H9 (cell line): ENCODE measurements at regions not wholly inside any gene's neighbourhood (a gene's known extent, or its start where the extent isn't known, plus 50 kb on each side); places are given as distances from the start of the nearest gene placed in this dataset.

Experiments used
- DNase-seq: peaks from one replicate; pipeline ENCODE4 v3.0.0-alpha.2; 2017
- H2AFZ ChIP-seq: one replicate; pipeline ENCODE4 v1.6.1; 2013; ENCODE audit warnings: mild to moderate bottlenecking, low read length, control low read depth, moderate library complexity
- H2AK5ac ChIP-seq: 2 replicates; pipeline ENCODE4 v1.6.1; 2013; ENCODE audit warnings: low read length, control low read depth, mixed read lengths; ENCODE audit not compliant: insufficient read length
- H2BK120ac ChIP-seq: one replicate; pipeline ENCODE4 v1.6.1; 2013; ENCODE audit warnings: low read depth, mild to moderate bottlenecking, low read length, control low read depth, inconsistent platforms; ENCODE audit not compliant: poor library complexity, severe bottlenecking
- H2BK12ac ChIP-seq: 2 replicates; pipeline ENCODE4 v1.6.1; 2013; ENCODE audit warnings: low read length, control low read depth, mixed read lengths, low read depth; ENCODE audit not compliant: insufficient read length
- H2BK15ac ChIP-seq: 2 replicates; pipeline ENCODE4 v1.6.1; 2013; ENCODE audit warnings: low read depth, low read length, control low read depth
- H2BK20ac ChIP-seq: one replicate; pipeline ENCODE4 v1.6.1; 2013; ENCODE audit warnings: low read depth, mild to moderate bottlenecking, low read length, control low read depth, inconsistent platforms; ENCODE audit not compliant: poor library complexity, severe bottlenecking
- H2BK5ac ChIP-seq: 2 replicates; pipeline ENCODE4 v1.6.1; 2013; ENCODE audit warnings: low read length, control low read depth, mixed read lengths; ENCODE audit not compliant: insufficient read length
- H3K14ac ChIP-seq: 2 replicates; pipeline ENCODE4 v1.6.1; 2013; ENCODE audit warnings: low read length, control low read depth; ENCODE audit not compliant: insufficient read depth
- H3K18ac ChIP-seq: 2 replicates; pipeline ENCODE4 v1.6.1; 2013; ENCODE audit warnings: low read depth, mild to moderate bottlenecking, mixed read lengths, low read length, control low read depth; ENCODE audit not compliant: insufficient read length
- H3K23ac ChIP-seq: 2 replicates; pipeline ENCODE4 v1.6.1; 2013; ENCODE audit warnings: low read length, control low read depth, mixed read lengths, low read depth; ENCODE audit not compliant: insufficient read length
- H3K23me2 ChIP-seq: 2 replicates; pipeline ENCODE4 v1.6.1; 2013; ENCODE audit warnings: low read depth, mild to moderate bottlenecking, mixed read lengths, low read length, control low read depth; ENCODE audit not compliant: insufficient read length, poor library complexity, severe bottlenecking
- H3K27ac ChIP-seq: 2 replicates; pipeline ENCODE4 v1.5.1; 2013; ENCODE audit warnings: low read length, control low read depth, mixed read lengths, low read depth; ENCODE audit not compliant: insufficient read length
- H3K27me3 ChIP-seq: 2 replicates; pipeline ENCODE4 v1.6.1; 2013; ENCODE audit warnings: low read length, control low read depth, inconsistent platforms; ENCODE audit not compliant: insufficient read depth
- H3K4ac ChIP-seq: 2 replicates; pipeline ENCODE4 v1.6.1; 2013; ENCODE audit warnings: low read depth, mild to moderate bottlenecking, control low read depth, inconsistent platforms, low read length, moderate library complexity
- H3K4me1 ChIP-seq: 2 replicates; pipeline ENCODE4 v1.6.1; 2013; ENCODE audit warnings: low read length, control low read depth, inconsistent platforms; ENCODE audit not compliant: insufficient read depth
- H3K4me2 ChIP-seq: 2 replicates; pipeline ENCODE4 v1.6.1; 2013; ENCODE audit warnings: low read length, control low read depth, mixed read lengths; ENCODE audit not compliant: insufficient read length, insufficient read depth
- H3K56ac ChIP-seq: 2 replicates; pipeline ENCODE4 v1.6.1; 2013; ENCODE audit warnings: low read depth, mild to moderate bottlenecking, mixed read lengths, low read length, control low read depth; ENCODE audit not compliant: insufficient read length
- H3K79me1 ChIP-seq: 2 replicates; pipeline ENCODE4 v1.6.1; 2013; ENCODE audit warnings: low read depth, mild to moderate bottlenecking, moderate library complexity, low read length, control low read depth, inconsistent platforms; ENCODE audit not compliant: insufficient read depth, poor library complexity, severe bottlenecking
- H3K79me2 ChIP-seq: 2 replicates; pipeline ENCODE4 v1.6.1; 2013; ENCODE audit warnings: low read length, control low read depth, inconsistent platforms; ENCODE audit not compliant: insufficient read depth
- H3K9ac ChIP-seq: 2 replicates; pipeline ENCODE4 v1.6.1; 2013; ENCODE audit warnings: low read length, control low read depth, mixed read lengths; ENCODE audit not compliant: insufficient read length; ENCODE audit errors: extremely low read depth
- H3K9me3 ChIP-seq: one replicate; pipeline ENCODE4 v1.6.1; 2013; ENCODE audit warnings: low read depth, low read length, inconsistent platforms; ENCODE audit not compliant: control insufficient read depth
- H3T11ph ChIP-seq: one replicate; pipeline ENCODE4 v1.6.1; 2013; ENCODE audit warnings: mild to moderate bottlenecking, low read length, control low read depth, inconsistent platforms
- H4K20me1 ChIP-seq: one replicate; pipeline ENCODE4 v1.6.1; 2013; ENCODE audit not compliant: control insufficient read depth, insufficient read length, insufficient read depth
- H4K5ac ChIP-seq: 2 replicates; pipeline ENCODE4 v1.6.1; 2013; ENCODE audit warnings: low read depth, mild to moderate bottlenecking, mixed read lengths, low read length, control low read depth; ENCODE audit not compliant: insufficient read length
- H4K8ac ChIP-seq: replicated peaks from 2 replicates; pipeline ENCODE4 v1.6.1; 2013; ENCODE audit warnings: low read length, control low read depth, mixed read lengths, low read depth; ENCODE audit not compliant: insufficient read length
- H4K91ac ChIP-seq: 2 replicates; pipeline ENCODE4 v1.6.1; 2013; ENCODE audit warnings: low read depth, mild to moderate bottlenecking, moderate library complexity, mixed read lengths, low read length, control low read depth; ENCODE audit not compliant: insufficient read length
- H3K27ac Mint-ChIP-seq, 3 experiments: 2 replicates in 2 of 3; 3 replicates in 1 of 3; pipeline ENCODE4 v1.8.0; 2020 to 2021; ENCODE audit warnings: mixed read lengths in 3 of 3, mild to moderate bottlenecking in 1 of 3, moderate library complexity in 1 of 3
- H3K27me3 Mint-ChIP-seq: 2 replicates; pipeline ENCODE4 v1.8.0; 2021; ENCODE audit warnings: low read depth, mild to moderate bottlenecking, moderate library complexity, mixed read lengths
- H3K36me3 Mint-ChIP-seq, 3 experiments: 2 replicates in 2 of 3; 3 replicates in 1 of 3; pipeline ENCODE4 v1.8.0; 2020 to 2021; ENCODE audit warnings: low read depth in 3 of 3, mixed read lengths in 3 of 3; ENCODE audit not compliant: insufficient read depth in 1 of 3
- H3K4me1 Mint-ChIP-seq, 2 experiments: 2 replicates each; pipeline ENCODE4 v1.8.0; 2020; ENCODE audit warnings: mixed read lengths in 2 of 2
- H3K4me3 Mint-ChIP-seq, 2 experiments: 2 replicates in 1 of 2; 3 replicates in 1 of 2; pipeline ENCODE4 v1.8.0; 2020 to 2021; ENCODE audit warnings: mild to moderate bottlenecking in 2 of 2, mixed read lengths in 2 of 2, moderate library complexity in 1 of 2
- H3K9me3 Mint-ChIP-seq, 2 experiments: 2 replicates in 1 of 2; 3 replicates in 1 of 2; pipeline ENCODE4 v1.8.0; 2020; ENCODE audit warnings: mild to moderate bottlenecking in 2 of 2, mixed read lengths in 2 of 2, moderate library complexity in 1 of 2
- CTCF ChIP-seq: fragments of 200-600 bp; sonication (generic); conservative IDR thresholded peaks from 3 replicates; pipeline ENCODE4 v1.8.0; 2021; ENCODE audit warnings: antibody characterized with exemption, mild to moderate bottlenecking
- WGBS: extraction: QIAGEN DNeasy Blood & Tissue Kit; methylation state at CpG from one replicate; pipeline ENCODE4 v1.1.7; 2013; ENCODE audit warnings: missing lambda C conversion rate, low lambda C conversion rate, mixed read lengths; ENCODE audit not compliant: insufficient read length; ENCODE audit errors: extremely low coverage; 5-methylcytosine and 5-hydroxymethylcytosine counted together

DNA sequence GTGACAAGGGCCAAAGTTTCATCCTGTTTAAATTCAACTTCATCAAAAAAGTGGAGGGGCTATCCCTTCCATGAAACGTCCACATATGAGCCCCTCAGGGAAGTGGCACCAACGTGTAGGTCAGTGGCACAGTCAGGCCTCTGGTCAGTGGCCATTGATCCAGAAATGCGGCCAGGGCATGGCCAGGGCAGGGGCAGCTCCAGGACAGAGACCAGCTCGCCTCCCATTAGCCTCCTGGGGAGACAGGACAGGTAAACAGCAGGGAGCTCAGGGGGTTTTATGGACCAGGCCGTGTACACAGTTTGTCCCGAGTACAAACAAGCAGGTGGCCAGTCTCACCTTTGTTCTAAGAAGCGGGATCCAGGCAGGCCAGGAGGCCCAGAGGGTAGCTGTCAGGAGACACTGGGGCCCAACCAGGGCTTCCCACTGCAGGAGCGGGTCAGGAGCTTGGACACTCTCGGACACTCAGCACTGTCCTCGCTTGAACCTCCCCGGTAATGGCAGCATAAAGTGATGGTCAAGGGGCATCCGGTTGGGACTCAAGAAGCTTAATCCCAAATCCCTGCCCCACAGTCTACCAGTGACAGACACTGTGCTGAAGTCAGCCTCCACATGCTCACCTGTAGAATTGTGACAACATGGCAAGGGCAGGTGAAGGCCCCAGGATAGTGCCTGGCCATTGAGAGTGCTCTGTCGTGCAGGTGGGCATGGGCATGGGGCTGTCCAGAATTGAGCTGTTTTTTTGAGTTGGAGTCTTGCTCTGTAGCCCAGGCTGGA is 144.1 kb upstream of the ERRFI1 start:
- H4K91ac ChIP-seq: no peak overlapping the region
- no peak overlapping the region for H3K56ac ChIP-seq
- no CpG with 5 or more reads among the region's 13 CpGs for WGBS
- peak overlapping the region; percentile 43 for H3K18ac ChIP-seq
- Mint-ChIP-seq H3K36me3 (peaks cover 0 to 2% (median 0%) of the 10 kb centered on the region in 3 experiments; a peak in 2 of 7 replicates), H3K27ac (peak overlapping the region; percentile 73 to 97 (median 87); a peak in 6 of 7 replicates), H3K4me3 (no peak overlapping the region), H3K9me3 (no peaks in the 10 kb centered on the region; a peak in 1 of 5 replicates), H3K27me3 (no peaks in the 10 kb centered on the region), H3K4me1 (peaks cover 38 to 42% of the 10 kb centered on the region in 2 experiments)
- no peak overlapping the region for H2BK120ac ChIP-seq
- H2AK5ac ChIP-seq: no peak overlapping the region
- H2BK12ac ChIP-seq: no peak overlapping the region
- H3K79me2 ChIP-seq: no peaks in the 10 kb centered on the region
- H3K14ac ChIP-seq: peak overlapping the region; percentile 38; the same call in 1 of the 2 replicates
- H3K4me2 ChIP-seq: no peak overlapping the region
- no peak overlapping the region for H3T11ph ChIP-seq
- no peaks in the 10 kb centered on the region for H3K79me1 ChIP-seq
- no peaks in the 10 kb centered on the region for H4K20me1 ChIP-seq
- no peak overlapping the region for H2BK5ac ChIP-seq
- no peaks in the 10 kb centered on the region for H3K9me3 ChIP-seq
- no peak overlapping the region for H3K23ac ChIP-seq
- no peak overlapping the region for H4K8ac ChIP-seq
- H2BK15ac ChIP-seq: no peak overlapping the region
- no peak overlapping the region for H3K27ac ChIP-seq
- DNase-seq: no peak
- H2AFZ ChIP-seq: no peak overlapping the region
- H2BK20ac ChIP-seq: no peak overlapping the region
- H3K27me3 ChIP-seq: no peaks in the 10 kb centered on the region; the same call in 1 of the 2 replicates
- H4K5ac ChIP-seq: no peak overlapping the region
- peaks cover 15% of the 10 kb centered on the region; the same call in 1 of the 2 replicates for H3K4me1 ChIP-seq
- H3K9ac ChIP-seq: no peak overlapping the region
- no peak overlapping the region for H3K4ac ChIP-seq
- H3K23me2 ChIP-seq: no peaks in the 10 kb centered on the region
- no peak for TF ChIP-seq CTCF
